GM12878 (cell line): ENCODE measurements at regions not wholly inside any gene's neighbourhood (a gene's known extent, or its start where the extent isn't known, plus 50 kb on each side); places are given as distances from the start of the nearest gene placed in this dataset.

Experiments
- EGR1 ChIP-seq, 2 experiments: IDR thresholded peaks; 1 replicate in 1 of 2; 2 replicates in 1 of 2; pipeline ENCODE4 v1.6.1; 2011 to 2012; ENCODE audit warnings: low read depth in 2 of 2, low read length in 2 of 2, borderline replicate concordance in 1 of 2, mild to moderate bottlenecking in 1 of 2, moderate library complexity in 1 of 2
- EP300 ChIP-seq, 2 experiments: fragments of 150-350 bp in 1 of 2; IDR thresholded peaks; 2 replicates each; pipeline ENCODE4 v1.6.1; 2011 to 2012; ENCODE audit warnings: low read depth in 2 of 2, low read length in 2 of 2, borderline replicate concordance in 1 of 2, improper control_type of control experiment in 1 of 2, inconsistent platforms in 1 of 2; ENCODE audit not compliant: control insufficient read depth in 1 of 2
- FOXM1 ChIP-seq: IDR thresholded peaks from 2 replicates; pipeline ENCODE4 v1.6.1; 2012; ENCODE audit warnings: low read depth, mild to moderate bottlenecking, inconsistent platforms, low read length, moderate library complexity
- GABPA ChIP-seq: IDR thresholded peaks from 2 replicates; pipeline ENCODE4 v1.6.1; 2014; ENCODE audit warnings: antibody characterized with exemption, low read depth, mild to moderate bottlenecking, inconsistent platforms
- SREBF2 ChIP-seq: IDR thresholded peaks from 2 replicates; pipeline ENCODE4 v1.6.1; 2012; ENCODE audit warnings: mild to moderate bottlenecking, low read length
- SRF ChIP-seq, 2 experiments: IDR thresholded peaks; 2 replicates each; pipeline ENCODE4 v1.6.1; 2011; ENCODE audit warnings: low read depth in 2 of 2, low read length in 2 of 2, mild to moderate bottlenecking in 1 of 2, moderate library complexity in 1 of 2
- TARDBP ChIP-seq: IDR thresholded peaks from 2 replicates; pipeline ENCODE4 v1.6.1; 2016; ENCODE audit warnings: borderline replicate concordance
- TCF12 ChIP-seq: IDR thresholded peaks from 2 replicates; pipeline ENCODE4 v1.6.1; 2011; ENCODE audit warnings: low read depth, mild to moderate bottlenecking, low read length
- ZNF207 ChIP-seq: fragments of 450-650 bp; IDR thresholded peaks from 2 replicates; pipeline ENCODE4 v1.6.1; 2014; ENCODE audit warnings: antibody characterized with exemption, mild to moderate bottlenecking, borderline replicate concordance
- TF ChIP-seq, protein P1 (sequence below): IDR thresholded peaks from 2 replicates; pipeline ENCODE4 v1.6.1; 2012; ENCODE audit warnings: low read depth, low read length, improper control_type of control experiment
- TF ChIP-seq, protein P2 (sequence below), 3 experiments: IDR thresholded peaks in 2 of 3; conservative IDR thresholded peaks in 1 of 3; 2 replicates each; pipeline ENCODE4 v1.5.1; 2011; ENCODE audit warnings: low read depth in 3 of 3, low read length in 3 of 3, mild to moderate bottlenecking in 3 of 3, control low read depth in 2 of 3, moderate library complexity in 2 of 3, inconsistent platforms in 1 of 3, mixed read lengths in 1 of 3; ENCODE audit not compliant: control insufficient read depth in 2 of 3, insufficient read depth in 1 of 3; ENCODE audit errors: extremely low read depth in 1 of 3

- no peak for TF ChIP-seq FOXM1
- TF ChIP-seq, protein P1, sequence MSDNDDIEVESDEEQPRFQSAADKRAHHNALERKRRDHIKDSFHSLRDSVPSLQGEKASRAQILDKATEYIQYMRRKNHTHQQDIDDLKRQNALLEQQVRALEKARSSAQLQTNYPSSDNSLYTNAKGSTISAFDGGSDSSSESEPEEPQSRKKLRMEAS: no peak
- no peak for TF ChIP-seq SREBF2
- TF ChIP-seq GABPA: no peak
- no peak for TF ChIP-seq TARDBP
- TF ChIP-seq, protein P2, sequence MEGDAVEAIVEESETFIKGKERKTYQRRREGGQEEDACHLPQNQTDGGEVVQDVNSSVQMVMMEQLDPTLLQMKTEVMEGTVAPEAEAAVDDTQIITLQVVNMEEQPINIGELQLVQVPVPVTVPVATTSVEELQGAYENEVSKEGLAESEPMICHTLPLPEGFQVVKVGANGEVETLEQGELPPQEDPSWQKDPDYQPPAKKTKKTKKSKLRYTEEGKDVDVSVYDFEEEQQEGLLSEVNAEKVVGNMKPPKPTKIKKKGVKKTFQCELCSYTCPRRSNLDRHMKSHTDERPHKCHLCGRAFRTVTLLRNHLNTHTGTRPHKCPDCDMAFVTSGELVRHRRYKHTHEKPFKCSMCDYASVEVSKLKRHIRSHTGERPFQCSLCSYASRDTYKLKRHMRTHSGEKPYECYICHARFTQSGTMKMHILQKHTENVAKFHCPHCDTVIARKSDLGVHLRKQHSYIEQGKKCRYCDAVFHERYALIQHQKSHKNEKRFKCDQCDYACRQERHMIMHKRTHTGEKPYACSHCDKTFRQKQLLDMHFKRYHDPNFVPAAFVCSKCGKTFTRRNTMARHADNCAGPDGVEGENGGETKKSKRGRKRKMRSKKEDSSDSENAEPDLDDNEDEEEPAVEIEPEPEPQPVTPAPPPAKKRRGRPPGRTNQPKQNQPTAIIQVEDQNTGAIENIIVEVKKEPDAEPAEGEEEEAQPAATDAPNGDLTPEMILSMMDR (IDR thresholded peaks at IDR 0.05 in 2 of 3, conservative IDR thresholded peaks at IDR 0.05 in 1 of 3; ENCODE audit: control insufficient read depth in 2 of 3, extremely low read depth in 1 of 3, insufficient read depth in 1 of 3, low read depth in 3 of 3, low read length in 3 of 3): no peak
- no peak for TF ChIP-seq SRF (IDR thresholded peaks at IDR 0.05; ENCODE audit: low read depth in 2 of 2, low read length in 2 of 2)
- no peak for TF ChIP-seq EP300 (IDR thresholded peaks at IDR 0.05; ENCODE audit: borderline replicate concordance in 1 of 2, control insufficient read depth in 1 of 2, low read depth in 2 of 2, low read length in 2 of 2)
- TF ChIP-seq TCF12: no peak
- no peak for TF ChIP-seq ZNF207
- no peak for TF ChIP-seq EGR1 (IDR thresholded peaks at IDR 0.05; ENCODE audit: borderline replicate concordance in 1 of 2, low read depth in 2 of 2, low read length in 2 of 2)
These were observed 58.8 kb upstream of the FOXG1 start for GRCh38 chr14:28707814-28708213.
